Ecto neural progenitor cell (in vitro differentiated cells): ENCODE measurements at regions not wholly inside any gene's neighbourhood (a gene's known extent, or its start where the extent isn't known, plus 50 kb on each side); places are given as distances from the start of the nearest gene placed in this dataset.

ENCODE experiments used
- DNase-seq: peaks from one replicate; pipeline ENCODE4 v3.0.0-alpha.2; 2018; ENCODE audit warnings: low spot score

DNA sequence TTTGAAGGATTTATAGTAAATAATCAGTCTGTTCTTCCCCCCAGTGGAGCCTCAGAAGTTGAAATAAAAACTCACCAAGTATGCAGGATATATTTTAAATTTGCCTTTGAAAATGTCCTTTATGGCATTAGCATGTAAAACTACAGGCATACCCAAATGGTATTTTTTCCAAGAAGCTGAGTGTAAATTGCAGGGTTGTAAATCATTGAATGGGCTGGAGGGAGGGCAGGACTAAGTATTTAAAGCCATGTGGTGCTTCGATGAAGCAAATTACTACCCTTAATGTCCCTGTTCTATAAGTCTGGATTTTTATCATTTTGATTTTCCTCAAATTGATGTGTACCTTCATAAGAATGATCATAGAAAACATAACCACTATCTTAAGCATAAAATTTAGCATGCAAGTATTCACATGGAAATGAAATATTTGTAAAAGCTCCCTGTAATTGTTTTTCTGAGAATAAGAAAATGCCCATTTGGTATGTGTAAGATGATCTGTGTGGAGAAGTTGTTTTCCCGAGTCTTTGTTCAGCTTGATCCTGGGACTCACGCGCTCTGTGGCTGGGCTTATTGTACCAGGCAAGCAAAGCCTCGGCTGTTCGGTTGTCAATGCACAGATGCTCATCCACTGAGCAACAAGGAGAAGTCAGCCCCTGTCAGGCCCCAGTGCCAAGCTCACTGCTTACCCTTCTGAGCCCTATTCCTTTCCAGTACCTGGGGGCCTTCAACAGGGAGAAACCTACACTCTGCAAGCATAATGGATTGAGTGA lies 66.7 kb downstream of the CD164 start:
- no peak for DNase-seq

DNA sequence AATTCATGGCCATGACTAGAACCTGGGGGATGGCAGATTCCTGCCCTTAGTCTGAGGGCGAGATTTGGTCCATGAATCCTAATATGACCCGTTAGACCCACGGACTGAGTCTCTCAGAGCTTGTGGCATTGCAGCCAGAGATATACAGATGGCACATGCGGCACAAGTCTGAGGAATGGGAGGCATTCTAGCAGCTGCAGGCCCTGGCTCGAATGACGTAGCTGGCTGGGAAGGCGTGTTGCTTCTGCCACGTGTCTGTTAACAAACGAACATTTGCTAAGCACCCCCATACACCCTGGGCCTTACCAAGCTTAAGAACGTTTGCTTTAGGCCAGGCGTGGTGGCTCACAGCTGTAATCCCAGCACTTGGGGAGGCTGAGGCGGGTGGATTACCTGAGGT lies 68.0 kb downstream of the CD164 start:
- no peak for DNase-seq

DNA sequence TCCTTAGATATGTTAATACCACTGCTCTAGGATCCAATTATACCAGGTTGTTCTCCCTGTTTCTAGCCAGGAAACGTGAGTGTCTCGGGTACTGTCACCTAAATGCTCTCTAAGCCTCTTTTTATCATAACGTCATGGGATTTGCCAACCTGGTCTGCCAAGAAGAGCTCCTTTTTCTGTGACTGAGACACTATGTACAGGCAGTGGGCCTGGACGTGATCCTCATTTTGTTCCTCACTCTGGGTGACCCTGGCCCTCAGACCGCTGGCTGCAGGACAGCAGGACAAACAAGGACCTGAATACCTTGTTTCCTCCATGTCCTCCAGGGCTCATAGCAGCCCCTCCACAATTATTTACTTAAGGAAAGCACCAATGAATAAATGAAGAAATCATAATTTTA lies 69.1 kb downstream of the CD164 start:
- DNase-seq = no peak

DNA sequence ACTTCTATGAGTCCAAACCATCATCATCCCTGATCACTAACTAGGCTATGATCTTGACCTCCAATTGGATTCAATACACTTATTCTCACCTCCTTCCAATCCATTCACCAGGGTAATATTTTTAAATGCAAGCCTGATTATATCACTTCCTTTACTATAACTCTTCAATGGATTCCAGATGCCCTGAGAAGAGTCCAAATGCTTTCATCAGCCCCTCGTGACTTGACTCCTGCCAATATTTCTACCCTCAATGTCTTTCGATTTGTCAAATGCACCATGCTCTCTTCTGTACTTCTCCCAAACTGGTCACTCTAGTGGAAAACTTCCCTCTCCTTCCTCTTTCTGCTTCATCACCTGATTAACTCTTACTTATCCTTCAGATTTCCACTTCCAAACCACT lies 70.8 kb downstream of the CD164 start:
- DNase-seq = no peak

DNA sequence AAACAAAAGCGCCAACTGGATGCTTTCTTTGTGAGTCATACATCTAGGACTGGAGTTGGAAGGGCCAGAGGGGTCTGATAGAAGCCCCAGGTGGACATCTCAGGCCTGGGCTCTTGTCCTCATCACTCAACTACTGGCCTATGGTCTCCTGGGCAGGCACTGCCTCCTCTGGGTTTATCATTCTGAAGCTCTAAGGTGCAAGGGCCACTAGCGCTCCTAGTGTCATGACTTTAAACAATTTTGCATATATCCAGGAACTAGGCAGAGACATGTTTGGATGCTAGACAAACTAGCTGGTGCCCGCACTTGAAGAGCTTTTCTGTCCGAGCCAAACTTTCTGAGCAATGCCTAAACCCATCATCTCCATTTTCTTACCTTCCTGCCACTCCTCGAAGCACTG lies 72.3 kb downstream of the CD164 start:
- no peak for DNase-seq

DNA sequence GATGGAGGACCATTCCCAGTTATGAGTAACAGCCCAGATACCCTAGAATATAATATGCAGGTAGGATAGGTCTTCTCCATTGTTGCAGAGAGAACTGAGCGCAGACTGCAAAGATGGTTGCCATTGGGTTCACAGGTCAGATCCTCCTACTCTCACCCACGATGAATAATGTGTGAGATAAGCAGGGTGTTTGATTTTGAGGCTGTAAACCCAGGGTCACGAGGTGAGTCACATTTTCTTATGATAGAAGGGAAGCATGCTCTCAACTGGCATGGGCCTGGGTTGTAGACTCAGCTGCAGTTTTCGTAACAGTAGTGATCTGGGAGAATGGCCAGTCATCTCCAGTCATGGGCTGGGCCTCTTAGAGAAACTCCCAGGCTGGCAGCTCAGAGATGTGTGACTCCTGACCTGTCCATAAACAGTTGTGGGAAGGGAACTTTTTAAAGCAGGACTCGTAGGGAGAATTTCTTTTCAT lies 74.2 kb downstream of the CD164 start:
- no peak for DNase-seq

DNA sequence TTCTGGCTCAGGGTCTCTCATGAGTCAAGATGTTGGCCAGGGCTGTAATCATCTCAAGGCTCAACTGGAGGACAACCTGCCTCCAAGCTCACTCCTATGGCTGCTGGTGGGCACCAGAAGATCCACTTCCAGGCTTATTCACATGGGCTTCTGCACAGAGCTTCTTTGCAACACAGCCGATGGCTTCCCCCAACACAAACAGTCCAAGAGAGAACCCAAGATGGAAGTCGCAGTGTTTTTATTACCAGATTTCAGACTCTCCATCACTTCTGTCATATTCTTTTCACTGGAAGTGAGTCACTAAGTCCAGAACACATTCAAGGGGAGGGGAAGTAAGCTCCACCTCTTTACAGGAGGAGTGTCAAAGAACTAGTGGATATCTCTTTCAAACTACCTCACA lies 75.5 kb downstream of the CD164 start:
- no peak for DNase-seq

DNA sequence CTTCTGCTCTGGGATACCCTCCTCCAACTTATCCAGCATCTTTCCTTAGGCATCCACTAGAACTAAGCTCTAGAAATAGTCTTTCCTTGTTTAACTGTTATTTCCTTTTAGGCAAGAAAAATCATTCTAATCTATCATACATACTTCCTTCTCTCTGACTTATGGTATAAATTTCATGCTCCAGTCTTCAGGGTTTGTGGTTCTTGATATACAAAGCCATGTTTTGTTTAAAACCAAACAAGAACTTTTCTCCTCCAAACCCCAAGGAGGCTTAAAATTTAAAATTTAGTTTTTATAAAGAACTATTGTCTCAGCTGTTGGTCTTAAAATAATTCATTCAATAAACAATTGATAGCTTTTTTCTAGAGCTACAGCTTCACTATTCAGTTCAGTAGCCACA lies 77.2 kb downstream of the CD164 start:
- no peak for DNase-seq

DNA sequence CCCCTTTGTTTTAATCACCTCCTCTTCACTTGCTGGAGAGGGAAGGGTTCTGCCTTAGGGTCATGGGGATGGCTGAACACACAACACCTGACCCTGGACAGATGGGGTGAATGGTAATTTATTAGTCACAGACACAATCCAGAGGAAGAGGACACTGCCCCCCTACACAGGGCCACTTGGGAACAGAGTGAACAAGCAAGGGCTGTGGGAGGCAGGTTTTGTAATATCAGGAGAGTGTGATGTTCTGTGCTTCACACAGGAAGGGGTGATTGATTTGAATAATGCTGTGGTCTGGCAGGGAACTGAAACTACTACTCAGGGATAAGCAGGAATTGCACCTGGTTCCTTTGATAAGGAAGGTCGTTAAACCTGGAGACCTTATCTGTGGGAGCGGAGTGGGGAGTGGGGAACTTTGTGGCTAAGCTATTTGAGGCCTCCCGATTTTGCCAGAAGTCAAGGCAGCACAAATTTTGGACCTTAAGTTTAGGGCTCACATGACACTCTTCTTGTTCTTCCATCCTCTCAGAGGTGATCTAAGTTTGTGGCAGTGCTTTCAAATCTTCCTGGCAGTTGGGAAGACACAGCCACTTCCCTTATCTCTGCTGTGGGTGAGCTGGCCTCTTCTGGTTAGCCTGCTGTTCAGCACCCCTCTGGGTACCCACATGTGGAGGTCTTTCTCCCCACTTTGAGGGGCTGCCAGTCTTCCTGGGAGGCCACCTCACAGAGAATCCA lies 77.8 kb downstream of the CD164 start:
- no peak for DNase-seq

DNA sequence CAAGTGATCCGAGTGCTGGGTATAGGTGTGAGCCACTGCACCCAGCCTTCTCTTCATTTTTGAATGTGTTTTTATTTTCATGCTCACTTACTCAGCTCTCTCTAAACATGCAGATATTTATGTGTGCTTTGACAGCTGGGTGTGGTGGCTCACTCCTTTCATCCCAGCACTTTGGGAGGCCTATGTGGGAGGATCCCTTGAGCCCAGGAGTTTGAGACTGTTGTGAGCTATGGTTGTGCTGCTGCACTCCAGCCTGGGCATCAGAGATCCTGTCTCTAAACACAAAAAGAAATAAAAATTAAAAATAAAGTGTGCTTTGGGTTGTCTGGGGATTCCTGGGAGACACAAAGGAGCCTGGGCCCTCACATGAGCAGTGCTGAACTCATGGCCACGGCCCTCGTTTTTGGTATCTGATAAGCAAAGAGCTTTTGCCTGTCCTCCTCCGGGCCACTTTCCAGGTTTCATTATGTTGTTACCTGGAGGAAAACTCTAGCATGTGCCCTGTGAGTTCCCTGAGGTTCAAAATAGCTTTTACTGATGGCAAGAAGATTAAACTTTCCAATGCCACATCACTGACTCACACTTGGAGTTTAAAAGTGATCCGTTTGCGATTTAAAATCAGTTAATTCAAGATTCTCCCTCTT lies 78.5 kb downstream of the CD164 start:
- DNase-seq = no peak

DNA sequence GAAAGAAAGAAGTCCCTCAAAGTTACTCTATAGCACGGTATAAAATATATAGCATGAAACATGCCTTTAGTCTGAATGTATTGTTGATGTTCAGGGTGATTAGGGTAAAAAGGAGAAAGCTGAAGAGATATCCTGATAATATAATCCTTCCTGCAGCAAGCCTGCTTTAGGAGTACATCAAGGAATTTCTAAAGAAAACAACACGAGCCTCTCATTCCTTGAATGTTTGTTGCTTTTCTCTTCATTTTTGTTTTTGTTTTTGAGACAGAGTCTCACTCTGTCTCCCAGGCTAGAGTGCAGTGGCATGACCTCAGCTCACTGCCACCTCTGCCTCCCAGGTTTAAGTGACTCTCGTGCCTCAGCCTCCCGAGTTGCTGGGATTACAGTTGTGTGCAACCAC lies 79.1 kb downstream of the CD164 start:
- no peak for DNase-seq

DNA sequence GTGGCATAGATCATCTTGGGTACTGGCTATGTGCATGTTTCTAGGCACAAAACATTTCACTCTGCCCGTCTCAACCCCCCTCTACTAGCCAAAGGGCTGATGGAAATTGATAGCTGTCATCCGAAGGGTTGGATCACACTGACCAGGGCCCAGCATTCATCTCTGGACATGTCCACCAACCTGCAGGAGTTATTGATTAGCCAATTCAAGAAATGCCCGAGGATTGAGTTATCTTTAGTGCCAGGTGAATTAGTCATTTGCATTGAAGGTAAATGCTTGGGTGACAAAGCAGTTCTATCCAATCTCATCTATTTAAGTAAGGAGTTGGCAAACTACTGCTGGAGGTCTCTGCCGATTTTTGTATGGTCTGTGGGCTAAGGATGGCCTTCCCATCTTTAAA lies 80.1 kb downstream of the CD164 start:
- no peak for DNase-seq

DNA sequence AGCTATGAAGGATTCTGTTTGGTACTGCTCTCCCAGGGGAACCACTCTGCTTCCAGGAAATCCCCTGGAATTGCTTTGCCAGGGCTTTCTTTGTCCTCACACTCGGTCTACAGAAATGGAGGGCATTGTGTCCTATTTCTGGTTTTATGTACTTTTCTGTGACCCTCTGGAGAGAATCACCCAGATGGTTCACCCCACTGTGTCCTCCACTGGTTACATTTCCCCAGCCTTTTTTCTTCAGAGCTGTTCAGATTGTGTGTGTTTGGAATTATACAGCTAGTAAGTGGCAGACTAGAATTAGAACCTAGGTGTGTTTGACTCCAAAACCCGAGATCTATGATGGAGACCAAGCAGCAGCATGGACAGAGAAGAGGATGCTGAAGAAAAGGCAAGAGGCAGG lies 80.8 kb downstream of the CD164 start:
- no peak for DNase-seq

DNA sequence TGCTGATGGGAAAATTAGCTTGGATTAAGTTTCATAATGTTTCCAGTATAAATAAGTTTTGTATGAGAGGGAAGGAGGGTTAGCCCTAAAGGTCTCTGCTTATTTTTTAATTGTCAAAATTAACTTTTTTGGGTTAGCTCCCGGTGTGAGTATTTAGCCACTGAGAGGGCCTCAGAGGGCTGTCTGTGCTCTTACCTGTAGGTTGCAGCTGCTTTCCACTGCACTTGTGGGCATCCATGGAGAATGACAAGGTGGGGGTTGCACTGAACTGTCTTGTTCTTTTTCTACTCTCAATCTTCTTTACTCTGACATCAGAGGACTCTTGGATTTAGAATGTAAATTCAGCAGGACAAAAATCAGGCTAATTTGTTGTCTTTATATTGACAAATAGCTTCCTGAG lies 81.4 kb downstream of the CD164 start:
- no peak for DNase-seq

DNA sequence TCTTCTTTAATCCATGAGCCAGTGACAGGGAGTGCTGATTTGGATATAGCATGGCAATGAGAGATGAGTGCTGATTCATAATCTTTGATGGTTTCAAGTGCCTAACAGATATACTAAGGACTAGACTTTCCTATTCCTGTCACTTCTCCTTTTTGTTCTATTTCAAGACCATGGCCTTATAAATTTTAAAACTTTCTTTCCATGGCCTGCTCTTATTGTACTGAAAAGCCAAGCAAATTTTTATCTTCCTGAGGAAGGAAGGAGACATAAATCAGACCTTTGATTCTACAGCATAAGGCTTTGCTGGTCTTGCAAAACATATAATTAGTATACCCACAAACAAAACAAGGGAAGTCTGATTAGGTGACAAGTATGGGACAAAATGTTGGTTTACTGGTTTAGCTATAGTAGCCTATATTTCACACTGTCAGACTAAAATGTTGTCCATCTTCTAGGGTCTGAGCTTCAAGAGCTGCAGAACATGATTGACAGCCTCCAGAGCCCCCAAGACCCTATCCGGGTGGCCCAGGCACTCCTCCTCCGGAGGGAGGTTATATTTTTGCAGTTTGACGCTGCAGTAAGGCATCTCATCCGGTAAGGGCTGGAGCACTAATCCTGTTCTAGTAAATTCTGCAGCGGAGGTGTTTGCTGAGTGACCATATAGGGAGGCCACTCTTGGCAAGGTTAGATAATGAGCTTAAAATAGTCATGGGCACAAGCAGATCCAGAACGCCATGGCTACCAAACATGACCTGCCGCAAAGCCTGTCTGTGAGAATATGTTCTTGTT lies 82.3 kb downstream of the CD164 start:
- DNase-seq = no peak

DNA sequence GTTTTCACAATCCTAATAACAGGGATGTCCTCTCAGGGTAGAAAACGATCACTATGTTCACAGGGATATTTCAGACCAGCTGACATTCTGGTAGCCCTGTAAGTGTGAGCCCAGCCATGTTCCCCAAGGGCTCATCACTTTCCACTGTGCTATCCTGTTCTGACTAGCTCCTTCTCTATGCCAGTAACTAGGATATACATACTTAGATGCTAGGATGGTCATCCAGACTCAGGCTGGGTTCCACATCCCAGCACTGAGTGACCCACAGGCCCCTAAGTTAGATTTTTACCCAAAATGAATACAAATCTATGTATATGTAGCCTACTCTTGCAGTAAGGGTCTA lies 83.0 kb downstream of the CD164 start:
- DNase-seq = no peak

DNA sequence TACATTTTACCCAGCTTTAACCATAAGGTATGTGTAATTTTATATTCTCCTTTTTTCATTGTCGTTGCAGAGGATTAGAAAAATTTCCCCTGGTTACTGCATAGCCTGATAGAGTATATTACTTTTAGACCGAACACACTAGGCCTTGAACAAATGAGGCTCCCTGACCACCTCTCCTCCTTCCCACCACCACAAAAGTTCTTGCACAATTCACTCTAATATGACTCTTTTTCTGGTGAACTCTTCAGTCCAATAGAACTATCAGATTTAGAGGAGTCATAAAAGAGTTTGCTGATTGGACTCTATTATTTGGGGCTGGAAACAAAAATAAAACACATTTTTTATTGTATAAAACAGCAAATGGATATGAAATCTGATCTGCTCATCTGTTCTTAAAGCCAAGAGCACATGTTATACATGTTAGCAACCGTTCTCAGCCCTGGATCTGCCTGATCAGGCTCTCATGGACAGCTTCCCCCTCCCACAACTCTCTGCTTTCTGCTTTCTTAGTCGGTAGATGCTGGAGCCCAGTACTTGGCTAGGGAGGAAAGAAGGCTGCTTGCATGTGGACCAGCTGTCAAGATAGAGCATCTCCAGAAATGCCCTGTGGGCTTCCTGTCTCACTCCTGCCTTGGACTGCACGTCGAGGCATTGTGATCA lies 83.5 kb downstream of the CD164 start:
- DNase-seq = no peak

DNA sequence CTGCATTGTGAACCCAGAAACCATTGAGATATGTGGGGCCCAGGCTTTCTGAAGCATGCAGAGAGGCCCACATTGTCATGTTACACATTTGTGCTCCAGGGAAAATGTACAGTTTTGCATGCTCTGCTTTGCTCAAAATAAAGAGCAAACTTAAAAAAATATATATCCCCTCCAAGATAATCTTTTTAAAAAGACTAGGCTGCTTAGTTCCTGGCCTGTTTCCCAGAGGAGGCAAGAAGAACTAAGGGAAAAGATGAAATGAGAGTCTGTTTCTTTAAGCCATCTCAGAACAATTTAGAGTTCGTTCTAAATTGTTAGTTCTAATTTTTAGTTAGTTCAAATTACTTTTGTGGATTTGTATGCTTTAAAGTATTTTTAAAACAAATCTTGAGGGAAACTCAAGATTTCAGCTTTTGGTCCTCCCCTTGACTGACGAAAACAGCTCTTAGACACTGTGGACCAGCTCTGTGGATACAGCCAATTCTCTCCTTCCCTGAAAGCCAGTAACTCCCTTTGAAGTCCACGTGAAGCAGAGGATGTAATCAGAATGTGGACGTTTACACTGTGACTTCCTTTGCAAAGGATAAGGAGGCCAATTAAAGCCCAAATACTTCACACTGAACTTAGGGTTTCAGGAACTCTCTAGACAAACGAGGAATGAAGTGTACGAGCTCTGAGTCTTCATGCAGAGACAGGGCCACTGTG lies 84.7 kb downstream of the CD164 start:
- DNase-seq = no peak

DNA sequence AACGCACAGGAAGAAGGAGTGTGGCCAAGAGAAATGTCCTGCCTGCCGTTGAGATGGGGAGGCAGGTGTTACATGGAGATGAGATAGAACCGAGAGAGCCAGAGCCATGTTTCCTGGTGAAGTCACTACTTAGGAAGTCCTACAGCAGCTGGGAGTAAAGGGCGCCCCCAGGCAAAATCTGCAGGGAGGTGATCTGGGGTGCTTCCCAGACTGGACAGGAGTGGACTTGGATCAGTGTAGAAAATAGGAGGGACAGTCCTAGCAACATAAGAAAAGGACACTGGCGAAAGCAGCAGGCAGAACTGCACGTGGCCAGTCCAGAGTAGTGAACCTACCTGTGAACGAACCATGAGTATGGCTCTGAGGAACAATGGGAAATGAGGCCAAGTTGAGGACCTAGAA lies 85.3 kb downstream of the CD164 start:
- no peak for DNase-seq

DNA sequence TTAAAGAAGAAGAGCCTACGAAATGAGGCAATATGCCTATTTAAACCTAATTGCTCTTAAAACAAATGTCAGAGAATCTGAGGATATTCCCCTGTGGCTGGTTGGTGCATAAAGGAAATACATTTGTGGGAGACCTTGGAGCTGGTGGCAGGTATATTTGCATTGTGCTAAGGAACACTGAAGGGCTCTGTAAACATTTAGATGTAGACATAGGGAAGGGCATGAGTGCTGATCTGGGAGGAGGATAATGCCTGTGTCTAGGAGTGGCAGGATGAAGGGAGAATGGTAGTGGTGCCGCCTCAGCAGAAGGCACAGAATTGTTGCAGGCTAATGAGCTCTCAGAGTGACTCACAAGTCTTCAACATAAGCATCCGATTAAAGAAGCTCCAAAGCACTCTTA lies 85.8 kb downstream of the CD164 start:
- DNase-seq = no peak

DNA sequence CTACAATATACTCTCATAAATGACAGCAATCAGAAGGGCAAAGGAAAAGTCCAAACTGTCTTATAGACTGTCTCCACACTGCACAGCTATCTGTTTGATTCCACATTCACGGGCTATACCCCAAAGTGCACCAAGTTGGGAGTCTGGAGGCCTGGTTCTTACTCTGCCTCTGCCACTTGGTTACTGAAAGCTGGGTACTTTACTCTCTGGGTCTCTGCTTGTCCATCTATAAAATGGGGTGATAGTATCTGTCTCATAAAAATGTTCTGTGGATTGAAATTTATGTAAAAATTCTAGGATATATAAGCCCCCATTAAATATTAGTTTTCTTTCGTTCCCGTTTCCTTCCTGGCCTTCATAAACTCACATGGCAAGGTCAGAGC lies 86.5 kb downstream of the CD164 start:
- DNase-seq = no peak
